Endodermal cell (in vitro differentiated cells): ENCODE measurements at regions not wholly inside any gene's neighbourhood (a gene's known extent, or its start where the extent isn't known, plus 50 kb on each side); places are given as distances from the start of the nearest gene placed in this dataset.

ENCODE experiments used
- DNase-seq: peaks from one replicate; pipeline ENCODE4 v3.0.0-alpha.2; 2017
- H3K27ac ChIP-seq: 2 replicates; pipeline ENCODE4 v1.5.1; 2013; ENCODE audit warnings: mild to moderate bottlenecking, low read depth, low read length, moderate library complexity
- H3K27me3 ChIP-seq: 2 replicates; pipeline ENCODE4 v1.6.1; 2013; ENCODE audit warnings: mild to moderate bottlenecking, low read length, moderate library complexity; ENCODE audit not compliant: insufficient read depth, control insufficient read depth, poor library complexity, severe bottlenecking
- H3K36me3 ChIP-seq: 2 replicates; pipeline ENCODE4 v1.7.0; 2013; ENCODE audit warnings: mild to moderate bottlenecking, low read length, moderate library complexity; ENCODE audit not compliant: control insufficient read depth, insufficient read depth
- H3K4me1 ChIP-seq: one replicate; pipeline ENCODE4 v1.7.0; 2013; ENCODE audit warnings: low read length; ENCODE audit not compliant: control insufficient read depth, insufficient read depth
- H3K4me3 ChIP-seq: 2 replicates; pipeline ENCODE4 v1.5.1; 2013; ENCODE audit warnings: mild to moderate bottlenecking, low read length, moderate library complexity
- H3K9ac ChIP-seq: 2 replicates; pipeline ENCODE4 v1.6.1; 2013; ENCODE audit warnings: mild to moderate bottlenecking, low read length, moderate library complexity; ENCODE audit not compliant: poor library complexity, severe bottlenecking; ENCODE audit errors: extremely low read depth
- H3K9me3 ChIP-seq: 2 replicates; pipeline ENCODE4 v1.6.1; 2013; ENCODE audit warnings: mild to moderate bottlenecking, low read length, moderate library complexity; ENCODE audit not compliant: control insufficient read depth
- H3K27ac Mint-ChIP-seq: 2 replicates; pipeline ENCODE4 v1.8.0; 2020; ENCODE audit warnings: mixed read lengths
- H3K27me3 Mint-ChIP-seq: 2 replicates; pipeline ENCODE4 v1.8.0; 2021; ENCODE audit warnings: mild to moderate bottlenecking, mixed read lengths; ENCODE audit not compliant: insufficient read depth
- H3K36me3 Mint-ChIP-seq: 2 replicates; pipeline ENCODE4 v1.8.0; 2020; ENCODE audit warnings: low read depth, mixed read lengths
- H3K4me1 Mint-ChIP-seq: 2 replicates; pipeline ENCODE4 v1.8.0; 2020; ENCODE audit warnings: mixed read lengths
- H3K4me3 Mint-ChIP-seq: 2 replicates; pipeline ENCODE4 v1.8.0; 2020; ENCODE audit warnings: mild to moderate bottlenecking, moderate library complexity, mixed read lengths
- H3K9me3 Mint-ChIP-seq: 2 replicates; pipeline ENCODE4 v1.8.0; 2020; ENCODE audit warnings: mild to moderate bottlenecking, mixed read lengths
- CTCF ChIP-seq: fragments of 200-600 bp; sonication (generic); conservative IDR thresholded peaks from 2 replicates; pipeline ENCODE4 v1.5.0; 2021; ENCODE audit warnings: antibody characterized with exemption, mild to moderate bottlenecking
- WGBS, 2 experiments: methylation state at CpG; one replicate each; pipeline versions ENCODE4 v1.1.5 to v1.1.7; 2013; ENCODE audit warnings: missing lambda C conversion rate in 2 of 2, mixed read lengths in 1 of 2; ENCODE audit not compliant: insufficient coverage in 1 of 2, insufficient read length in 1 of 2; 5-methylcytosine and 5-hydroxymethylcytosine counted together

- Mint-ChIP-seq H3K27me3 (peaks cover 11% of the 10 kb centered on the region), H3K27ac (no peak overlapping the region), H3K4me1 (no peaks in the 10 kb centered on the region), H3K9me3 (peaks cover 5% of the 10 kb centered on the region), H3K4me3 (no peak overlapping the region), H3K36me3 (no peaks in the 10 kb centered on the region)
- DNase-seq, result no peak
- WGBS, 2 experiments, result 91 to 100% methylated on average over 1 of the region's 1 CpG
- TF ChIP-seq CTCF, result no peak
- Histone ChIP-seq H3K36me3 (no peaks in the 10 kb centered on the region), H3K4me3 (no peak overlapping the region), H3K27ac (no peak overlapping the region), H3K27me3 (no peaks in the 10 kb centered on the region), H3K9me3 (peaks cover 4% of the 10 kb centered on the region), H3K9ac (no peak overlapping the region), H3K4me1 (no peaks in the 10 kb centered on the region)
Observed at GRCh38 chr14:36083317-36083716, 93.2 kb downstream of the PTCSC3 start.

GRCh38 chr14:36078080-36078479 is 98.4 kb downstream of the PTCSC3 start:
- Histone ChIP-seq H3K4me3 (no peak overlapping the region), H3K36me3 (no peaks in the 10 kb centered on the region), H3K4me1 (no peaks in the 10 kb centered on the region), H3K9me3 (peaks cover 4% of the 10 kb centered on the region), H3K9ac (no peak overlapping the region), H3K27ac (no peak overlapping the region), H3K27me3 (no peaks in the 10 kb centered on the region)
- no peak for DNase-seq
- Mint-ChIP-seq H3K27ac (no peak overlapping the region), H3K27me3 (peaks cover 7% of the 10 kb centered on the region), H3K4me1 (no peaks in the 10 kb centered on the region), H3K4me3 (no peak overlapping the region), H3K9me3 (peaks cover 8% of the 10 kb centered on the region), H3K36me3 (no peaks in the 10 kb centered on the region)
- TF ChIP-seq CTCF, result no peak

GRCh38 chr14:36076197-36076596 is 100.3 kb downstream of the PTCSC3 start:
- no peak overlapping the region for H3K27ac ChIP-seq
- TF ChIP-seq CTCF, result no peak
- H3K4me1 ChIP-seq, result no peaks in the 10 kb centered on the region
- no peaks in the 10 kb centered on the region for H3K36me3 ChIP-seq
- no peaks in the 10 kb centered on the region for H3K4me1 Mint-ChIP-seq
- 89 to 100% methylated on average over 1 of the region's 1 CpG for WGBS, 2 experiments
- H3K9me3 ChIP-seq, result peaks cover 4% of the 10 kb centered on the region
- no peak overlapping the region for H3K4me3 ChIP-seq
- H3K9me3 Mint-ChIP-seq, result peaks cover 8% of the 10 kb centered on the region
- no peaks in the 10 kb centered on the region for H3K27me3 ChIP-seq
- no peak for DNase-seq
- no peaks in the 10 kb centered on the region for H3K36me3 Mint-ChIP-seq
- H3K4me3 Mint-ChIP-seq, result no peak overlapping the region
- no peak overlapping the region for H3K9ac ChIP-seq
- no peak overlapping the region for H3K27ac Mint-ChIP-seq
- H3K27me3 Mint-ChIP-seq, result peaks cover 4% of the 10 kb centered on the region
